Calu3 (cell line): ENCODE measurements at regions not wholly inside any gene's neighbourhood (a gene's known extent, or its start where the extent isn't known, plus 50 kb on each side); places are given as distances from the start of the nearest gene placed in this dataset.

Source experiments
- BruUV-seq: library from RNA; stranded (reverse); fragments of 400-500 nt; replicated peaks from 2 replicates; lab custom pipeline; 2021; lab: Mats Ljungman, UMichigan
- CTCF ChIA-PET: fragments of 300-600 bp; sonication (Branson Sonifier 250); formaldehyde crosslinking; loops from one replicate; lab custom pipeline; 2022; ENCODE audit warnings: antibody characterized with exemption; lab: Charles Lee
- DNase-seq: peaks from one replicate; pipeline ENCODE4 v3.0.0; 2022
- H3K27ac Mint-ChIP-seq: one replicate; pipeline ENCODE4 v1.8.0; 2022; ENCODE audit warnings: mixed read lengths; ENCODE audit not compliant: unreplicated experiment
- H3K27me3 Mint-ChIP-seq: one replicate; pipeline ENCODE4 v1.8.0; 2022; ENCODE audit warnings: mixed read lengths; ENCODE audit not compliant: unreplicated experiment
- H3K36me3 Mint-ChIP-seq: one replicate; pipeline ENCODE4 v1.8.0; 2022; ENCODE audit warnings: mild to moderate bottlenecking, moderate library complexity, mixed read lengths; ENCODE audit not compliant: insufficient read depth, unreplicated experiment
- H3K4me1 Mint-ChIP-seq: one replicate; pipeline ENCODE4 v1.8.0; 2022; ENCODE audit warnings: mild to moderate bottlenecking, low read depth, mixed read lengths; ENCODE audit not compliant: unreplicated experiment
- H3K4me3 Mint-ChIP-seq: one replicate; pipeline ENCODE4 v1.8.0; 2022; ENCODE audit warnings: mild to moderate bottlenecking, low read depth, moderate library complexity, mixed read lengths; ENCODE audit not compliant: unreplicated experiment
- H3K9me3 Mint-ChIP-seq: one replicate; pipeline ENCODE4 v1.8.0; 2022; ENCODE audit warnings: low read depth, mixed read lengths; ENCODE audit not compliant: unreplicated experiment
- CTCF ChIP-seq: fragments of 200-600 bp; IDR thresholded peaks from one replicate; pipeline ENCODE4 v1.8.0; 2022; ENCODE audit warnings: antibody characterized with exemption; ENCODE audit not compliant: unreplicated experiment
- intact Hi-C: fragments of 100-400 bp; cut with micrococcal nuclease; formaldehyde crosslinking; loops from one replicate; pipeline ENCODE4 v1.10.0; 2022; ENCODE audit not compliant: unreplicated experiment

GRCh38 chr10:121167534-121168243 is 316.5 kb downstream of the WDR11 start:
- intact Hi-C loops, result no loop called here
- no peak for TF ChIP-seq CTCF
- no TSS peak for BruUV-seq
- CTCF ChIA-PET, result interaction anchor here (0.6 kb wide), 1 partner anchor 19 kb away, joined by 3 read pairs; no protein-coding TSS in a partner anchor
- H3K9me3 Mint-ChIP-seq, result peaks cover 2% of the 10 kb centered on the region
- DNase-seq, result no peak
- no peaks in the 10 kb centered on the region for H3K27me3 Mint-ChIP-seq
- peaks cover 14% of the 10 kb centered on the region for H3K4me1 Mint-ChIP-seq
- no peaks in the 10 kb centered on the region for H3K36me3 Mint-ChIP-seq
- H3K27ac Mint-ChIP-seq, result no peak overlapping the region
- H3K4me3 Mint-ChIP-seq, result no peak overlapping the region

- H3K27ac Mint-ChIP-seq, result no peak overlapping the region
- no peak for TF ChIP-seq CTCF
- CTCF ChIA-PET, result interaction anchor here (2.2 kb wide), 1 partner anchor 10 kb away, joined by 7 read pairs; no protein-coding TSS in a partner anchor
- no TSS peak for BruUV-seq
- no peak for DNase-seq
- intact Hi-C loops, result no loop called here
- H3K4me1 Mint-ChIP-seq, result peaks cover 21% of the 10 kb centered on the region
- H3K9me3 Mint-ChIP-seq, result peaks cover 2% of the 10 kb centered on the region
- H3K27me3 Mint-ChIP-seq, result no peaks in the 10 kb centered on the region
- H3K4me3 Mint-ChIP-seq, result no peak overlapping the region
- H3K36me3 Mint-ChIP-seq, result no peaks in the 10 kb centered on the region
Measured at GRCh38 chr10:121168545-121169216, 317.5 kb downstream of the WDR11 start.

- no peak for DNase-seq
- peaks cover 24% of the 10 kb centered on the region for H3K4me1 Mint-ChIP-seq
- H3K27me3 Mint-ChIP-seq, result no peaks in the 10 kb centered on the region
- H3K36me3 Mint-ChIP-seq, result no peaks in the 10 kb centered on the region
- BruUV-seq, result no TSS peak
- H3K4me3 Mint-ChIP-seq, result no peak overlapping the region
- intact Hi-C loops, result no loop called here
- H3K27ac Mint-ChIP-seq, result no peak overlapping the region
- CTCF ChIA-PET, result interaction anchor here (2.2 kb wide), 1 partner anchor 11 kb away, joined by 7 read pairs; no protein-coding TSS in a partner anchor
- no peaks in the 10 kb centered on the region for H3K9me3 Mint-ChIP-seq
- no peak for TF ChIP-seq CTCF
Measured at GRCh38 chr10:121169406-121169805, 318.2 kb downstream of the WDR11 start.

- H3K27me3 Mint-ChIP-seq, result no peaks in the 10 kb centered on the region
- H3K4me1 Mint-ChIP-seq, result peaks cover 30% of the 10 kb centered on the region
- no peak for DNase-seq
- H3K4me3 Mint-ChIP-seq, result no peak overlapping the region
- BruUV-seq, result no TSS peak
- no peaks in the 10 kb centered on the region for H3K36me3 Mint-ChIP-seq
- no peaks in the 10 kb centered on the region for H3K9me3 Mint-ChIP-seq
- CTCF ChIA-PET, result no interaction called here
- intact Hi-C loops, result no loop called here
- H3K27ac Mint-ChIP-seq, result no peak overlapping the region
- TF ChIP-seq CTCF, result no peak
Measured at GRCh38 chr10:121171825-121172787, 320.9 kb downstream of the WDR11 start.
